ENCODE measurements at regions not wholly inside any gene's neighbourhood (a gene's known extent, or its start where the extent isn't known, plus 50 kb on each side); places are given as distances from the start of the nearest gene placed in this dataset.

DNA sequence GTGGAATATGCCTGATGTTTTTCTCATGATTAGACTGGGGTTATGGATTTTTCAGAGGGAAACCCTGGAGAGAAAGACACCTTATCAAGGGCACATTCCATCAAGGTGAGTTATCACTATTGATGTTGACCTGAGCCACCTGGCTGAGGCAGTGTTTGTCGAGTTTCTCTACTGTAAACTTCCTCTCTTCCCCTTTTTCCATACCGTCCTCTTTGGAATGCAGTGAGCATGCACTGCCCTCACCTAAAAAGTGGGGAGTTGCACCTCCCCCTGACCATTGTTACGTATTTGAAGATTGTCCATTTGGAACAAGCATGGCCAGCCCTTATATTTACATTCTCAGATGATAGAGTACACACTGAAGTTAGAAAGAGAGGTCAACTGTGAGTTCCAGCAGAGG lies 53.9 kb upstream of the PWP1 start:
- Histone ChIP-seq H3K27me3 (ENCODE audit: control insufficient read depth, insufficient read depth, low read length) (no peaks in the 10 kb centered on the region), H3K9me3 (ENCODE audit: control insufficient read depth, insufficient read depth, low read depth, low read length) (no peaks in the 10 kb centered on the region), H2AFZ (ENCODE audit: low read length) (no peak overlapping the region), H4K20me1 (ENCODE audit: control insufficient read depth, extremely low read depth, insufficient read depth, low read length) (no peaks in the 10 kb centered on the region), H3K4me3 (replicated peaks in 1 of 4; ENCODE audit: control extremely low read depth in 1 of 4, insufficient read depth in 1 of 4, low read depth in 3 of 4, low read length in 4 of 4) (no peak overlapping the region), H3K9ac (ENCODE audit: insufficient read depth, low read length) (no peak overlapping the region), H3K27ac (ENCODE audit: insufficient read depth, low read length) (no peak overlapping the region), H3K79me2 (ENCODE audit: control insufficient read depth, insufficient read depth, low read length) (no peaks in the 10 kb centered on the region), H3K36me3 (ENCODE audit: control insufficient read depth, insufficient read depth, low read length) (no peaks in the 10 kb centered on the region), H3K4me1 (ENCODE audit: control insufficient read depth, extremely low read depth, insufficient read depth, low read length) (no peaks in the 10 kb centered on the region), H3K4me2 (ENCODE audit: extremely low read depth, insufficient read depth, low read length) (no peak overlapping the region)
- TF ChIP-seq, protein P1, sequence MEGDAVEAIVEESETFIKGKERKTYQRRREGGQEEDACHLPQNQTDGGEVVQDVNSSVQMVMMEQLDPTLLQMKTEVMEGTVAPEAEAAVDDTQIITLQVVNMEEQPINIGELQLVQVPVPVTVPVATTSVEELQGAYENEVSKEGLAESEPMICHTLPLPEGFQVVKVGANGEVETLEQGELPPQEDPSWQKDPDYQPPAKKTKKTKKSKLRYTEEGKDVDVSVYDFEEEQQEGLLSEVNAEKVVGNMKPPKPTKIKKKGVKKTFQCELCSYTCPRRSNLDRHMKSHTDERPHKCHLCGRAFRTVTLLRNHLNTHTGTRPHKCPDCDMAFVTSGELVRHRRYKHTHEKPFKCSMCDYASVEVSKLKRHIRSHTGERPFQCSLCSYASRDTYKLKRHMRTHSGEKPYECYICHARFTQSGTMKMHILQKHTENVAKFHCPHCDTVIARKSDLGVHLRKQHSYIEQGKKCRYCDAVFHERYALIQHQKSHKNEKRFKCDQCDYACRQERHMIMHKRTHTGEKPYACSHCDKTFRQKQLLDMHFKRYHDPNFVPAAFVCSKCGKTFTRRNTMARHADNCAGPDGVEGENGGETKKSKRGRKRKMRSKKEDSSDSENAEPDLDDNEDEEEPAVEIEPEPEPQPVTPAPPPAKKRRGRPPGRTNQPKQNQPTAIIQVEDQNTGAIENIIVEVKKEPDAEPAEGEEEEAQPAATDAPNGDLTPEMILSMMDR (conservative IDR thresholded peaks at IDR 0.05 in 1 of 2, IDR thresholded peaks at IDR 0.05 in 1 of 2; ENCODE audit: low read depth in 1 of 2, low read length in 2 of 2), result no peak
- TF ChIP-seq EZH2 (IDR thresholded peaks at IDR 0.05; ENCODE audit: low read length, missing control alignments), result no peak
- DNase-seq (ENCODE audit: low read depth in 2 of 2), result no peak

DNA sequence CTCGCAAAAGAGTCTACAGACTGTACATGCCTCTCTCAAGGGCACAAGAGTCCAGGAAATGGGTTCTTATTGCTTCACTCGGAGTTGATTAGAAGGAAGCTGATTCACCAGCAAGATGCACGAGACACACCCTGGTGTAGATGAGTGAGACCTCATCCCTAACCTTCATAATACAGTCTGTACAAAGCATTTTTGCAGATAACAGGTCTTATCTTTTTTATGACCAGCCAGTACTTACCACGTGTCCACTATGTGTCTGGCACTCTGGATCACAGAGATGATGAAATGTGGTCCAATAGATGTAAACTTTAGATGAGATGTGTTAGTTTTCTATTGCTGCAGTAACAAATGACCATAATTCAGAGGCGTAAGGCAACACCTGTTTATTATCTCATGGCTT lies 53.4 kb upstream of the PWP1 start:
- no peaks in the 10 kb centered on the region for H3K79me2 ChIP-seq (ENCODE audit: control insufficient read depth, insufficient read depth, low read length)
- H3K4me3 ChIP-seq (replicated peaks in 1 of 4; ENCODE audit: control extremely low read depth in 1 of 4, insufficient read depth in 1 of 4, low read depth in 3 of 4, low read length in 4 of 4), result no peak overlapping the region
- no peaks in the 10 kb centered on the region for H3K27me3 ChIP-seq (ENCODE audit: control insufficient read depth, insufficient read depth, low read length)
- no peaks in the 10 kb centered on the region for H3K36me3 ChIP-seq (ENCODE audit: control insufficient read depth, insufficient read depth, low read length)
- no peak for DNase-seq (ENCODE audit: low read depth in 2 of 2)
- no peaks in the 10 kb centered on the region for H3K9me3 ChIP-seq (ENCODE audit: control insufficient read depth, insufficient read depth, low read depth, low read length)
- TF ChIP-seq EZH2 (IDR thresholded peaks at IDR 0.05; ENCODE audit: low read length, missing control alignments), result no peak
- TF ChIP-seq, protein P1 (conservative IDR thresholded peaks at IDR 0.05 in 1 of 2, IDR thresholded peaks at IDR 0.05 in 1 of 2; ENCODE audit: low read depth in 1 of 2, low read length in 2 of 2), result no peak
- H3K27ac ChIP-seq (ENCODE audit: insufficient read depth, low read length), result no peak overlapping the region
- H2AFZ ChIP-seq (ENCODE audit: low read length), result no peak overlapping the region
- no peak overlapping the region for H3K9ac ChIP-seq (ENCODE audit: insufficient read depth, low read length)
- no peaks in the 10 kb centered on the region for H4K20me1 ChIP-seq (ENCODE audit: control insufficient read depth, extremely low read depth, insufficient read depth, low read length)
- H3K4me2 ChIP-seq (ENCODE audit: extremely low read depth, insufficient read depth, low read length), result no peak overlapping the region
- no peaks in the 10 kb centered on the region for H3K4me1 ChIP-seq (ENCODE audit: control insufficient read depth, extremely low read depth, insufficient read depth, low read length)

- Histone ChIP-seq H3K4me3 (replicated peaks in 1 of 4; ENCODE audit: control extremely low read depth in 1 of 4, insufficient read depth in 1 of 4, low read depth in 3 of 4, low read length in 4 of 4) (no peak overlapping the region), H3K9ac (ENCODE audit: insufficient read depth, low read length) (no peak overlapping the region), H2AFZ (ENCODE audit: low read length) (no peak overlapping the region), H3K9me3 (ENCODE audit: control insufficient read depth, insufficient read depth, low read depth, low read length) (no peaks in the 10 kb centered on the region), H3K4me2 (ENCODE audit: extremely low read depth, insufficient read depth, low read length) (no peak overlapping the region), H4K20me1 (ENCODE audit: control insufficient read depth, extremely low read depth, insufficient read depth, low read length) (no peaks in the 10 kb centered on the region), H3K27me3 (ENCODE audit: control insufficient read depth, insufficient read depth, low read length) (no peaks in the 10 kb centered on the region), H3K79me2 (ENCODE audit: control insufficient read depth, insufficient read depth, low read length) (no peaks in the 10 kb centered on the region), H3K4me1 (ENCODE audit: control insufficient read depth, extremely low read depth, insufficient read depth, low read length) (no peaks in the 10 kb centered on the region), H3K36me3 (ENCODE audit: control insufficient read depth, insufficient read depth, low read length) (no peaks in the 10 kb centered on the region), H3K27ac (ENCODE audit: insufficient read depth, low read length) (no peak overlapping the region)
- DNase-seq (ENCODE audit: low read depth in 2 of 2), result peak in 1 of 2 donors; percentile 13
- TF ChIP-seq, protein P1 (conservative IDR thresholded peaks at IDR 0.05 in 1 of 2, IDR thresholded peaks at IDR 0.05 in 1 of 2; ENCODE audit: low read depth in 1 of 2, low read length in 2 of 2), result no peak
Measured at GRCh38 chr12:107634530-107634929, 51.1 kb upstream of the PWP1 start.

All from fibroblast of lung (primary cell).